ENCODE measurements at regions not wholly inside any gene's neighbourhood (a gene's known extent, or its start where the extent isn't known, plus 50 kb on each side); places are given as distances from the start of the nearest gene placed in this dataset.
"Not testable (repeated sequence)": the region's sequence is repeated elsewhere in the genome, so short reads cannot be mapped to it uniquely, and the experiment has no call there.

DNA sequence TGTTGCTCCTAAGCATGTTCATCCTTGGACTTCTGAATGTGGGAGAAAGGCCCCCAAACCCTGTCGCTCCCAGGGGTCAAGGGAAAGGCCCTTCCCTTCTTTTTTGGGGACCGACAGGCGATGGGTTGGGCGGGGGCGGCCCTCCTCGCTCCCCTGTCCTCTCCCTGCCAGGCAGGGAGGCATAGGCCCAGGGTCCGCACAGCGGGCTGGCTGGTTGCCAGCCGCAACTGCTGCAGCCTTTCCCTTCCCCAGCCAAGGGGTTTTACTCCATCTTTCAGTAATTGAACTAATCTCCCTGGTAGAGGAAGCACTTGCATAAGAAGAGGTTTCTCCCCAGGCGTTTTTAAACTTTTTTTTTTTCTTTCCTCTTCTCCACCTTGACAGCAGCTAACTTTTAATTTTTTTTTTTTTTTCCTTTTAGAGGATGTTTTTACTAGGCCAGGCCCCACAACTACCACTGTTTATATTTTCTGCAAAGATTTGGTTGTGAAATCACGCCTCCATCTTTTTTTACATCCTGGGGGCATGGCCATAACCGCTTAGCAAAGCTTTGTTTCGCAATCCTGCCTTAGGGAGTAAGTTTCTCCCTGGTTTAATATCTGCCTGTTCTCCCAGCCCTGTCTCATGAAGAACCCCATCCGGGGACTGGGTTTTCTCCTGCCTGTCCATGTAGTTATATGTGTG, 216.9 kb upstream of the ZNF608 start:
- no peak for DNase-seq (ENCODE audit: low spot score)

GRCh38 chr5:124966741-124967140, 220.3 kb upstream of the ZNF608 start:
- not testable (repeated sequence) for DNase-seq (ENCODE audit: low spot score)

- not testable (repeated sequence) for DNase-seq (ENCODE audit: low spot score)
These were observed 223.9 kb upstream of the ZNF608 start for GRCh38 chr5:124970381-124970780.

- no peak for DNase-seq (ENCODE audit: low spot score)
These were observed 226.3 kb upstream of the ZNF608 start for GRCh38 chr5:124972703-124973102.

- no peak for DNase-seq (ENCODE audit: low spot score)
These were observed 227.2 kb upstream of the ZNF608 start for GRCh38 chr5:124973661-124974060.

GRCh38 chr5:124976086-124976485, 229.6 kb upstream of the ZNF608 start:
- no peak for DNase-seq (ENCODE audit: low spot score)

GRCh38 chr5:124979251-124979650, 232.8 kb upstream of the ZNF608 start:
- DNase-seq (ENCODE audit: low spot score) = no peak

DNA sequence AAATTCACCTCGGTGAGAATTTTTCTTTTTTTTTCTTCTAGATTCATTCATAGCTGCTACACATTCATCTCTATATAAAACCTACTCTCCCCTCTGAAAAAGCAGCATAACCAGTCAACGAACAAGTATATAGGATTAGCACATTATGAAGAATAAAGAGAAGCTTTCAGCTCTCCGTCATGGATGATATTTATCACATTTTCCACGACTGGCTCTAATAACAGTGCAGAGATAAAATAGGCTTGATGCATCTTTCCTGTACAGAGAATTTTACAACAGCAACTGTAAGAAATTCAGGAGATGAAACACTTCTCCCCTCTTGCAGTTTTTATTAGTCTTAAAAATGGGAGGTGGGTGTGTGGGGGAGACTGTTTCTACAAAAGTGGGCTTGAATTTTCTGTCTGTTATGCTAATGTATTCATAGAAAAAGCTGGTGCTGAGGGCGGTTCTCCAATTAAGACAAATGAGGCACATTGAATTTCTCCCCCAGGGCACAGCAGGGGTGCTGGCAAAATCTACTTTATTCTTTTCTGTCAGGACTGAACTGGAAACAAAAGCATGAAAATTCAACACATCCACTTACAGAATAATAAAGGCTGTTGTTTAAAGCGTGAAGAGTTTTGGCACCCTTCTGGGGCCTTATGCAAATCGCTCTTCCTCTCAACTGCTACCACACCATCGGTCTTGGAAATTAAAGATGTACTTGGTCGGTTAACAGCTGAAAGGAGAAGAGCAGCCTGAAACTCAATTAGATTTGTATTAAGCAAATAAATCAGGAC, 233.9 kb upstream of the ZNF608 start:
- DNase-seq (ENCODE audit: low spot score) = no peak

GRCh38 chr5:124981901-124982300, 235.5 kb upstream of the ZNF608 start:
- no peak for DNase-seq (ENCODE audit: low spot score)

DNA sequence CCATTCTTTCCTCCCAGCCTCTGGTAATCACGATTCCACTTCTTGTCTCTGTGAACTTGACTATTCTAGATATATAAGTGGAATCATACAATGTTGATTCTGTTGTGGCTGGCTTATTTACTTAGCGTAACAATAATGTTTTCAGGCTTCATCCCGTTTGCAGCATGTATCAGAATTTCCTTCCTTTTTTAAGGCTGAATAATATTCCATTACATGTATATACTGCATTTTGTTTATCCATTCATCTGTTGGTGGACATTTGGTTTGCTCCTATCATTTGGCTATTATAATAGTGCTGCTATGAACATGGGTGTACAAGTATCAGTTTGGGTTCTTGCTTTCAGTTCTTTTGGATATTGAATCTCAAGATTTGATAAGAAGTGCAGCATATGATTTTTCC, 239.7 kb upstream of the ZNF608 start:
- no peak for DNase-seq (ENCODE audit: low spot score)

DNA sequence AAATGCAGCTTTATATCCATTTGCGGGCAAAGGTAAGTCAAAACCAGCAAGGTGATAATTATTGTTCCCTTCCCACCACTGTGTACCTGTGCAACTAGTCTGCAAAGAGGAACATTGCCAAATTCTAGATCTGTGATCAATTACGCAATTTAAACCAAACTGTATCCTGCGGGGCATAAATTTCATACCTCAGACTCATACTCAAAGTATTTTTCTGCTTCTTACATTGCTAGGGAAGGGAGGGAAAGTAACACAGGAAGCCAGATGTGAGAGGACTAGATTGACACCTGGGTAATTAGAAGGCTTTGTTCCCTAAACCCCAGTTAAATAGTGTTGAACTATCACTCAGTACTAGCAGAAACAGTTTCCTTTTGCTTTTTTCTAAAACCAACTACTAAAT, 240.2 kb upstream of the ZNF608 start:
- no peak for DNase-seq (ENCODE audit: low spot score)

GRCh38 chr5:124987786-124988185, 241.3 kb upstream of the ZNF608 start:
- not testable (repeated sequence) for DNase-seq (ENCODE audit: low spot score)

GRCh38 chr5:124990723-124991122, 244.3 kb upstream of the ZNF608 start:
- no peak for DNase-seq (ENCODE audit: low spot score)

DNA sequence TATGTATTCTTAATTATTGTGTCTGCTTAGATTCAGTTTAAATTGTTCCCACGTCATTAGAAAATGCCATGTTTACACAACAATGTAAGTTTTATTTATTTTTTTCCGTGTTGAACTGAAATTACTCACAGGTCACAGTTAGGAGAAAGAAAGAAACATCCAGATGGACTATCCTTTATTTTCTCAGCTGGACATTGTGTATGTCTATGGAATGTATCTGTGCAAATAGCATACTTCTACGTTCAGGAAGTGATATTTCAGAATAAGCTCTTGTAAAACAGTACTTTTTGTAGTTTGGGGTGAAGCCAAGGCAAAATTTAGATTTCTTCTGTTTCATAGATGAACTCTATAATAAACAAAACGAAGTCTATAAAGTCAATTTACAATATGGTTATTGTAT, 249.0 kb upstream of the ZNF608 start:
- no peak for DNase-seq (ENCODE audit: low spot score)

GRCh38 chr5:124996023-124996763, 249.8 kb upstream of the ZNF608 start:
- no peak for DNase-seq (ENCODE audit: low spot score)

GRCh38 chr5:124996764-124997077, 250.3 kb upstream of the ZNF608 start:
- no peak for DNase-seq (ENCODE audit: low spot score)

GRCh38 chr5:124997186-124997893, 250.9 kb upstream of the ZNF608 start:
- no peak for DNase-seq (ENCODE audit: low spot score)

DNA sequence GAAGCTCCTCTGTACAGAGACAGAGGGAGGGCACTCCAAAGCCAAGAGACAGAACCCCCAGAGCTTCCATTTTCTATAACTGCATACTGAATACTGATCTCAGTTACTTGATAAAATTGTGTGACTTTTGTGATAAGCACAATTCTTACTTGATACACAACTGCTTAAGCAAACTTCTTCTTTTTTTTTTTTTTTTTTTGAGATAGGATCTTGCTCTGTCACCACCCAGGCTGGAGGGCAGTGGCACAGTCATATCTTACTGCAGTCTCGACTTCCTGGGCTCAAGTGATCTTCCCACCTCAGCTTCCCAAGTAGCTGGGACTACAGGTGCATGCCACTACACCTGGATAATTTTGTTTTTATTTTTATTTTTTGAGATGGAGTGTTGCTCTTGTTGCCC, 252.1 kb upstream of the ZNF608 start:
- no peak for DNase-seq (ENCODE audit: low spot score)

DNA sequence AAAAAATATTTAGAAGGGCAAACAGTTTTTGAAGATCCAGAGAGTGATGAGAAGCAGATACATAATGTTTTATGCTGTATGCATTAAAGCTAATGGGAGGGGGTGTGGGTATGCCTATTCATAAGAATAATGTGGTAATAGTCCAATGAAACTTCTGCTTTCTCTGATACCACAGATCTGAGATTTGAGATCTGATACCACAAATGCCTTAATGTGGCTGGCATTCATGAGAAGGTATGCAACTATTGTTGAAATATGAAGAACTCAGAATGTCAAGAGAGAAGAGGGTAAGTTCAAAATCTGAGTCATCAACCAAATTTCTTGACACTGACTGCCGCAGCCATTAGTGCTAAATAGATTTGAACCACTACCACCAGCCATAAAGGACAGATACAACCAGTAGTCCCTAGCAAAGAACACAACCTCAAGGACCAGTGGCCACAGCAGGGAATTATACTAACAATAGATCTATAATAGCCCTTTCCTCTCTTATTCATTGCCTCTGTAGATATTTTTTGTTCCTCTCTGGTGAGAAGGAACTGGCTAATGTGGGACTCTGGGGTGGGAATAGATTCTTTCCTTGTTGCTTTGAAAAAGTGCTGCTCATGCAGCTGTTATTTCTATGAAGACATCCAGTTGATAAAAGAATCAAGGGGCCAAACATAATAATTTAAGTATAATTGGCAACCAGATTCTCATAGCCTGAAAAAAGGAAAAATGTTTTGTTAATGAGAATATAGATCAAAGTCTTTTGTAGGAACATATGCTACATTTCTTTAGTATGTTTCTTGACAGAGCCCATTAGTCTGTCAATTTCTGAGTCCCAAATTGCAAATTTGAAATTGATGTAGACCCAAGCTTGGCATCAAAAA, 256.5 kb upstream of the ZNF608 start:
- no peak for DNase-seq (ENCODE audit: low spot score)

DNA sequence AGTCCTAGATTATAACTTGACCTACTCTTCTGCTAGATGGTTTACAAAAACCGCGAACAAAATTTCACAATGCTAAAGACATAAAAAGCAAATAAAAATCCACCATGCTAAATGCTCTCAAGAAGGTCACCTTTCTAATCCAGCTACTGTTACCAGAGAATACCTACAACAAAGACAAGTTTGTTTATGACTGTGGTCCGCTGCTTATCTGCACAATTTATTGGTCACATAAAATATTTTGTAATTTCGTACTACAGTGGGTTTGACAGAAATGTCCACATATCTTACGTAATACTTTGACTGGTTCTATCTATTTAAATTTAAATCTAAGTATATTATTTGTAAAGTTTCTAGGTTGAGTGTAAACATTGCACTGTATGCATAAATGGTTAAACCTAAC, 257.6 kb upstream of the ZNF608 start:
- no peak for DNase-seq (ENCODE audit: low spot score)

- no peak for DNase-seq (ENCODE audit: low spot score)
These were observed 258.8 kb upstream of the ZNF608 start for GRCh38 chr5:125005266-125005665.

All from kidney capillary endothelial cell (primary cell).